ENCODE measurements at regions not wholly inside any gene's neighbourhood (a gene's known extent, or its start where the extent isn't known, plus 50 kb on each side); places are given as distances from the start of the nearest gene placed in this dataset.

- TF ChIP-seq CTCF (IDR thresholded peaks at IDR 0.05) (no peak), POLR2A (IDR thresholded peaks at IDR 0.05) (no peak)
- Histone ChIP-seq H3K36me3 (no peaks in the 10 kb centered on the region), H3K27me3 (no peaks in the 10 kb centered on the region), H3K4me3 (no peak overlapping the region), H3K9me3 (no peaks in the 10 kb centered on the region), H3K27ac (no peak overlapping the region), H3K4me1 (no peaks in the 10 kb centered on the region)
- DNase-seq (no peak), ATAC-seq (no peak)
- intact Hi-C loops (cut with DNase I) = no loop called here
- WGBS (ENCODE audit: insufficient coverage, low coverage, low lambda C conversion rate, missing lambda C conversion rate) = 90% methylated on average over 5 of the region's 5 CpGs
Measured at GRCh38 chr5:167579693-167580055, 711.8 kb upstream of the WWC1 start.

GRCh38 chr5:167580608-167581007, 710.8 kb upstream of the WWC1 start:
- H3K9me3 ChIP-seq = no peaks in the 10 kb centered on the region
- TF ChIP-seq POLR2A (IDR thresholded peaks at IDR 0.05) (no peak), CTCF (IDR thresholded peaks at IDR 0.05) (no peak)
- intact Hi-C loops (cut with DNase I) = no loop called here
- H3K27ac ChIP-seq = no peak overlapping the region
- H3K36me3 ChIP-seq = no peaks in the 10 kb centered on the region
- 86% methylated on average over 10 of the region's 13 CpGs for WGBS (ENCODE audit: insufficient coverage, low coverage, low lambda C conversion rate, missing lambda C conversion rate)
- no peak for ATAC-seq
- no peak overlapping the region for H3K4me3 ChIP-seq
- no peak for DNase-seq
- no peaks in the 10 kb centered on the region for H3K27me3 ChIP-seq
- no peaks in the 10 kb centered on the region for H3K4me1 ChIP-seq

GRCh38 chr5:167582283-167582682, 709.2 kb upstream of the WWC1 start:
- Histone ChIP-seq H3K27ac (no peak overlapping the region), H3K9me3 (no peaks in the 10 kb centered on the region), H3K4me1 (peaks cover 0 to 4% (median 0%) of the 10 kb centered on the region in 4 donors), H3K36me3 (no peaks in the 10 kb centered on the region), H3K27me3 (no peaks in the 10 kb centered on the region), H3K4me3 (no peak overlapping the region)
- intact Hi-C loops (cut with DNase I) = no loop called here
- TF ChIP-seq CTCF (IDR thresholded peaks at IDR 0.05) (no peak), POLR2A (IDR thresholded peaks at IDR 0.05) (no peak)
- ATAC-seq (no peak), DNase-seq (no peak)
- WGBS (ENCODE audit: insufficient coverage, low coverage, low lambda C conversion rate, missing lambda C conversion rate) = 66% methylated on average over 2 of the region's 2 CpGs

GRCh38 chr5:167582886-167583285, 708.6 kb upstream of the WWC1 start:
- Histone ChIP-seq H3K9me3 (no peaks in the 10 kb centered on the region), H3K4me1 (peaks cover 0 to 4% (median 0%) of the 10 kb centered on the region in 4 donors), H3K36me3 (no peaks in the 10 kb centered on the region), H3K27ac (no peak overlapping the region), H3K27me3 (no peaks in the 10 kb centered on the region), H3K4me3 (no peak overlapping the region)
- intact Hi-C loops (cut with DNase I) = no loop called here
- no peak for ATAC-seq
- TF ChIP-seq POLR2A (IDR thresholded peaks at IDR 0.05) = no peak
- TF ChIP-seq CTCF (IDR thresholded peaks at IDR 0.05) = no peak
- no peak for DNase-seq
- WGBS (ENCODE audit: insufficient coverage, low coverage, low lambda C conversion rate, missing lambda C conversion rate) = 71% methylated on average over 6 of the region's 6 CpGs

- H3K36me3 ChIP-seq = no peaks in the 10 kb centered on the region
- no peaks in the 10 kb centered on the region for H3K9me3 ChIP-seq
- DNase-seq (no peak), ATAC-seq (peak; percentile 54 to 76 (median 69))
- H3K27me3 ChIP-seq = no peaks in the 10 kb centered on the region
- H3K4me3 ChIP-seq = no peak overlapping the region
- H3K27ac ChIP-seq = no peak overlapping the region
- 72% methylated on average over 2 of the region's 2 CpGs for WGBS (ENCODE audit: insufficient coverage, low coverage, low lambda C conversion rate, missing lambda C conversion rate)
- TF ChIP-seq CTCF (IDR thresholded peaks at IDR 0.05) (no peak), POLR2A (IDR thresholded peaks at IDR 0.05) (no peak)
- intact Hi-C loops (cut with DNase I) = no loop called here
- H3K4me1 ChIP-seq = peaks cover 0 to 4% (median 0%) of the 10 kb centered on the region in 4 donors
Measured at GRCh38 chr5:167585184-167585583, 706.3 kb upstream of the WWC1 start.
